RWPE1 (cell line): ENCODE measurements at regions not wholly inside any gene's neighbourhood (a gene's known extent, or its start where the extent isn't known, plus 50 kb on each side); places are given as distances from the start of the nearest gene placed in this dataset.
"Not testable (repeated sequence)": the region's sequence is repeated elsewhere in the genome, so short reads cannot be mapped to it uniquely, and the experiment has no call there.

ENCODE experiments used
- CTCF ChIA-PET: fragments of 350-600 bp; sonication (Branson Sonifier 250); formaldehyde crosslinking; extraction: SDS; loops from one replicate; lab custom pipeline; 2021; lab: Yijun Ruan, JAX
- POLR2A ChIA-PET: fragments of 400-600 bp; formaldehyde crosslinking; extraction: SDS; loops from one replicate; lab custom pipeline; 2020; ENCODE audit warnings: antibody characterized with exemption; ENCODE audit not compliant: low non-redundant PET; lab: Yijun Ruan, JAX
- DNase-seq: peaks from one replicate; pipeline ENCODE4 v3.0.0; 2012; ENCODE audit warnings: low spot score
- H3K27ac ChIP-seq: fragments of 450-650 bp; 2 replicates; pipeline ENCODE4 v1.5.1; 2017
- CTCF ChIP-seq: fragments of 450-650 bp; conservative IDR thresholded peaks from 2 replicates; pipeline ENCODE4 v1.5.1; 2017; ENCODE audit warnings: low read depth, mild to moderate bottlenecking

DNA sequence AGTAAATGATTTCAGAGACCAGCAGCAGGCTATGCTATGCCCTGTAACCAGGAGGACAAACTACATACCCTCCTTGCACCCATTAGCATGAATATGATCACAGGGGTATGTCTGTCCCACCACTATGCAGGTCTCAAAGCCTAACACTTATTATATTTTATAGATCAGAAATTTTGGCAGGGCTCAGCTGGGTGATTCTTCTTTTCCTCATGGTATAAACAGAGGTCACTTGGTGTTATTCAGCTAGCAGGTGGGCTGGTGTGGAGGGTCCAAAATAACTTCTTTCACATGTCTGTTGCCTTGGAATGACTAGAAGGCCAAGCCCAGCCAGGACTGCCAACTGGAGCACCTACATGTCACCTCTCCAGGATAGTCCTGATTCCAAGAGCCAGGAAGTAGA, 252.9 kb downstream of the ARHGAP12 start:
- no peak for DNase-seq
- no peak for TF ChIP-seq CTCF
- ChIA-PET POLR2A (no interaction called here), CTCF (no interaction called here)
- H3K27ac ChIP-seq: no peak overlapping the region

GRCh38 chr10:31669357-31669756, 259.3 kb downstream of the ARHGAP12 start:
- TF ChIP-seq CTCF: no peak
- no peak overlapping the region for H3K27ac ChIP-seq
- CTCF ChIA-PET: no interaction called here
- POLR2A ChIA-PET: no interaction called here
- no peak for DNase-seq

- no peak for TF ChIP-seq CTCF
- H3K27ac ChIP-seq: no peak overlapping the region
- no peak for DNase-seq
- CTCF ChIA-PET: no interaction called here
- POLR2A ChIA-PET: no interaction called here
Observed at GRCh38 chr10:31668326-31668725, 260.3 kb downstream of the ARHGAP12 start.

DNA sequence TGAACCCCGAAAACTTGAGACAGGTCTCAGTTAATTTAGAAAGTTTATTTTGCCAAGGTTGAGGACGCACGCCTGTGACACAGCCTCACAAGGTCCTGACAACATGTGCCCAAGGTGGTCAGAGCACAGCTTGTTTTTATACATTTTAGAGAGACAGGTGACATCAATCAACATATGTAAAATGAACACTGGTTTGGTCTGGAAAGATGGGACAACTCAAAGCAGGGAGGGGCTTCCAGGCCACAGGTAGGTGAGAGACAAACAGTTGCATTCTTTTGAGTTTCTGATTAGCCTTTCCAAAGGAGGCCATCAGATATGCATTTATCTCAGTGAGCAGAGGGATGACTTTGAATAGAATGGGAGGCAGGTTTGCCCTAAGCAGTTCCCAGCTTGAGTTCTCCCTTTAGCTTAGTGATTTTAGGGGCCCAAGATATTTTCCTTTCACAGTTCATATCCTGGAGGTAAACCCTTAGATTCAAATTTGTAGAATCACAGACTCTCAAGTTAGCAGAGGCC, 262.8 kb downstream of the ARHGAP12 start:
- H3K27ac ChIP-seq, POLR2A ChIA-PET, CTCF ChIA-PET, DNase-seq: not testable (repeated sequence)

GRCh38 chr10:31664803-31665202, 263.8 kb downstream of the ARHGAP12 start:
- POLR2A ChIA-PET: no interaction called here
- DNase-seq: no peak
- TF ChIP-seq CTCF: no peak
- H3K27ac ChIP-seq: no peak overlapping the region
- CTCF ChIA-PET: no interaction called here

GRCh38 chr10:31664071-31664470, 264.6 kb downstream of the ARHGAP12 start:
- POLR2A ChIA-PET, H3K27ac ChIP-seq, CTCF ChIA-PET, DNase-seq: not testable (repeated sequence)

DNA sequence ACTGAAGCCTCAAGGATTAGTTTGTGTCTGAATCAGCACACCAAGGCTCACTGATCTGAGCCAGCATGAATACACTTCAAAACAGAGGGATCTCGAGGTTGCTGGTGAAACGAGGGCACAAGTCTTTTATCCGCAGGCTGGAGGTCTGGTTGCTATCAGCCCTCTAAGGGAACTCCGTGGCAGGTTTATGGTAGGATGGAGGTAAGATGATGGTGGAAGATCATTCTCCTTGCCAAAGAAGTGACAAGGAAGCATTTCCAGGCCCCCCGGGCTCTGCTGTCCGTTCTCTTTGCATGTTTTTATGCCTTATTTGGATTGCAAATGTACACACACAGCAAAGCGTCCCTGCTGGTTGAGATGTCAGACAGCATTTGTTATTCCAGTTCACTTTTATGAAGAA, 268.3 kb downstream of the ARHGAP12 start:
- DNase-seq: no peak
- TF ChIP-seq CTCF: no peak
- no peak overlapping the region for H3K27ac ChIP-seq
- ChIA-PET CTCF (no interaction called here), POLR2A (no interaction called here)

- ChIA-PET POLR2A (no interaction called here), CTCF (no interaction called here)
Observed at GRCh38 chr10:31659665-31660064, 269.0 kb downstream of the ARHGAP12 start.

More at GRCh38 chr10:31659665-31660064, 269.0 kb downstream of the ARHGAP12 start:
- no peak for DNase-seq
- H3K27ac ChIP-seq: no peak overlapping the region
- no peak for TF ChIP-seq CTCF
